ENCODE measurements at regions not wholly inside any gene's neighbourhood (a gene's known extent, or its start where the extent isn't known, plus 50 kb on each side); places are given as distances from the start of the nearest gene placed in this dataset.
"Not testable (repeated sequence)": the region's sequence is repeated elsewhere in the genome, so short reads cannot be mapped to it uniquely, and the experiment has no call there.

DNA sequence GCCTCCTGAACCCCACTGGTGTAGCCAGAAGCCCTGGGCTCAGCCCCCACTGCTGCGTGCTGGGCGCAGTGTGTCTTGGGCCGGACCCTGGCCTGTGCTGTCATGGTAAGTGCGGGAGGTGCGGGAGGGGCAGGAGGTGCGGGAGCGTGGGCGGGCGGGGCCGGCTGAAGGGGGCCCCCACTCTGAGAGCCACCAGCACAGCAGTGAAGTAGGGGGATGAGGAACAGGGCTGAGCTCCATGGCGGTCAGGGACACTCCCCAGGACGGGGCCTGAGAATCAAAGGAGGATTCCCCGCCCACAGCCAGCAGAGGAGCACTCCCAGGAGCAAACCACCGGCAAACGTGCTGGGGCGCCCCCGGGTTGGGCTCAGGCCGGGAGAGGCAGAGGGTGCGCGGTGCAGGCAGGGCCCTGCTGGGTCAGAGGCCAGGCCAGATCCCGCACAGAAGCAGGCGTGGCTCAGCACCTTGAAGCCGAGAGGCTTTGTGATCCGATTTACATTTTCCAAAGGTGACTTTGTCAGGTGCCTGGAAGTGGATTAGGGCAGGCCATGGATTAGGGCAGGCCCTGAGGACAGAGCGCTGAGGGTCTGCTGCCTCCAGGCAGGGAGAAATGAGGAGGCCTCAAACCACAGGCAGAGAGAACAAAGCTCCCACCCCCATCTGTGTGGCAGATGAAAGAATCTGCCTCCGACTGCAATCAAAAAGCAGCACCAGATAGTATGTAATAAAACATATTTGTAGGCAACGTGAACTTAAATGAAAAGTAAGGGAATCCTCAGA is 152.0 kb upstream of the RAB6C start:
- no peak for DNase-seq

DNA sequence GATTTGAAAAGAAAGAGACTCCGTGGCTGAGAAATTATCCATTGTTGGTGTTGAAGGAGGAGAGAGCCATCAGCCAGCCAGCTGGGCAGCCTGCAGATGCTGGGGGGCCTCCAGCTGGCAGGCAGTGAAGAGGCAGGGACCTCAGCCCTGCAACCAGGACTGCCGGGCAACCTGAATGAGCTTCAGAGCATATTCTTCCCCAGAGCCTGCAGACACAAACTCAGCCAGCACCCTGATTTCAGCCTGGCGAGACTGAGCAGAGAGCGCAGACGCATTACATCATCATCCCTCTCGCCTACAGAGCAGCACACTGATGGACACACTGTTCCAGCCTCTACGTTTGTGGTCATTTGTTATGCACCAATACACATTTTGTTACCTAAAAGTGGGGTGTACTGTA is 150.7 kb upstream of the RAB6C start:
- no peak for DNase-seq

DNA sequence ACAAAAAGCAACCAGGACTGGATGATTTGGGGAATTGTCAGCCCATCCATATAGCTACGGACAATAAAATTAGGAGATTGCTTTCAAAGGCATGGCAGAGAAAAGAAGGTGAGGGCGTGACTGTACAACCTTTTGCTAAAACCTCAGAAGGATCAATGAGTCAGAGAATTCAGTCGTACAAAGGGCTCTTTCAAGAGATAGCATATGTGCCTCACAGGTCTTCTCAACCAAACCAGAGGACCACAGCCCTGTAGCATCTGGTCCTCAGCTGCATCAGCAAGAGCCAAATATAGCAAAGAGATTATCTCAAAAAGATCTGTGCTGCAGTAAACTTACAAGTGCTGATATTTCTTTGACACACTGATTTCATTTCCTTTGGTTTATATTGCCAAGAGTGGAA is 149.9 kb upstream of the RAB6C start:
- DNase-seq: no peak

DNA sequence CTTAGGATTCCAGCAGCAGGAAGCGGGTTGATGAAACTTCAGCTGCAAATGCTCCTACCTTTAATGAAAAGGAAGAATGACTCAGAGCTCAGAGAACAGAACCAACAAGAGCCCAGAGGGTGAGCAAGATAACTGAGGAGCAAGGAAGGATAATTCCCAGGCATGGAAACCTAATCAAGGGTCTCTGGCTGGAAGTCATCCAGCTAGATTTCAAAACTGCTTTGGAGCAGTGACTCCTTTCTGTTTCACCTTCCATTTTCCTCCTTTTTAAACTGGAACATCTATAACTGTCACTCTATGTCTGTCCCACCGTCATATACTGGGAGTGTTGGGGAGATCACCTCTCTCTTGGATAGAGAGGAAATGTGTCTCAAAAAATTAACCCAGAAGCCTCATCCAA is 148.4 kb upstream of the RAB6C start:
- no peak for DNase-seq

DNA sequence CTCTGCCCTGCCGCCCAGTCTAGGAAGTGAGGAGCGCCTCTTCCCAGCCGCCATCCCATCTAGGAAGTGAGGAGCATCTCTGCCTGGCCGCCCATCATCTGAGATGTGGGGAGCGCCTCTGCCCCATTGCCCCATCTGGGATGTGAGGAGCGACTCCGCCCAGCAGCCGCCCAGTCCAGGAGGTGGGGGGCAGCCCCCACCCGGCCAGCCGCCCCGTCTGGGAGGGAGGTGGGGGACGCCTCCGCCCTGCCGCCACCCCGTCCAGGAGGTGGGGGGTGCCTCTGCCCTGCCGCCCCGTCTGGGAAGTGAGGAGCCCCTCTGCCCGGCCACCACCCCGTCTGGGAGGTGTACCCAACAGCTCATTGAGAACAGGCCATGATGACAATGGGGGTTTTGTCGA is 146.0 kb upstream of the RAB6C start:
- DNase-seq: not testable (repeated sequence)

DNA sequence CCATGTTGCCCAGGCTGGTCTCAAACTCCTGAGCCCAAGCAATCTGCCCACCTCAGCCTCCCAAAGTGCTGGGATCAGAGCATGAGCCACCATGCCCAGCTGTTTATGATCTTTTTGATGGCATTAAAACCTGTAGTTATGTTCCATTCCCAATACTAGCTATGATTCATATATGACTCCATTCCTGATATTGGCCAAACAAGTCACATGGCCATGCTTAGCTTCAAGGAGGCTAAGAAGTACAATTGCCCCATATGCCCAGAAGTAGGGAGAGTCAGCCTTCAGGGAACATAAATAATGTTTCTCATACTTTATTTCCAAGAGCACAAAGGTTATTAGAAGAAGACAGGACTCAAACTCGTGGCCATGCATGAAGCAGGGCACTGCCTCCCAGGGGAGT is 132.4 kb upstream of the RAB6C start:
- DNase-seq: no peak

DNA sequence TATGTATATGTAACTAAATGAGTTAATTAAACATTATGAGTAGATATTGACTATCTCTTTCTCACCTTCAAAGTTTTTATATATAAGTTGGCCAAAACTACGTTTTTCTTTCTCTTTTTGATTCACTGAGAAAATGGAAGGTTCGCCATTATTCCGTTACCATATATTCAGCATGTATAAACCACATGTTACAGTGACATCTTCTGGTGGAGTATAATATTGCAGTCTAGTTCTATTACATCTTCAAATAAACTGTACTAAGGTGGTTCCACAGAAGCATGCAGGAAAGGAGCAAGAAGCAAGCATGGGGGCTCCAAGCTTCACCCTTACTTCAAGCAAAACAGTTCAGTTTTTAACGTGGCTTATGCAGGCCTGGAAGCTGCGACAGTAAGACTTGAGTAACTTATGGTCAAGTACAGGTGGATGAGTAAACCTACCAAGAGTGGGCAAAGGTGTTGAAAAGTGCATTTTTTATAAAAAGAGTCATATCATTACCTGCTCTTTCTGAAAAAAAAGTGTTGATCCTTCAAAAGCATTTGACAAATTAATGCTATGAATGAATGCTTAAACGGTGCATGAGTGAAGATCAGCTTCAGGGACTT is 129.8 kb upstream of the RAB6C start:
- DNase-seq: peak; percentile 49

DNA sequence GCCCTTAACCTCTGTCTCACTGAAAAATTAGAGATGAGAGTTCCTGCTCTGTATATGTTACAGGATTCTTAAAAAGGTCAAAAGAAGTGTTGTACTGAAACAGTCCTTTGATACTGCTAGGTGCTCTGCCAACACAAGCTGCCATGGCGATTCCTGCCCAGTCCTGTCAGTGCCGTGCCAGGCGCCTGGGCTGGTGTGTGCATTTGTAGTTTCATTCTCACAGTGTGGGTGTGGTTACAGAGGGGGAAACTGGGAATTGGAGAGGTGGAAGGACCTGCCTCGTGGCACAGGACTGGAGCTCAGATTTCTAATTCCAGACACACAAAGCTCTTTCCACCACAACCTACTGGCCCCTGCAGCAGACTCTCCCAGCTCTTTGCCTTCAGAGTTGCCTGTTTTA is 122.3 kb upstream of the RAB6C start:
- DNase-seq: no peak

DNA sequence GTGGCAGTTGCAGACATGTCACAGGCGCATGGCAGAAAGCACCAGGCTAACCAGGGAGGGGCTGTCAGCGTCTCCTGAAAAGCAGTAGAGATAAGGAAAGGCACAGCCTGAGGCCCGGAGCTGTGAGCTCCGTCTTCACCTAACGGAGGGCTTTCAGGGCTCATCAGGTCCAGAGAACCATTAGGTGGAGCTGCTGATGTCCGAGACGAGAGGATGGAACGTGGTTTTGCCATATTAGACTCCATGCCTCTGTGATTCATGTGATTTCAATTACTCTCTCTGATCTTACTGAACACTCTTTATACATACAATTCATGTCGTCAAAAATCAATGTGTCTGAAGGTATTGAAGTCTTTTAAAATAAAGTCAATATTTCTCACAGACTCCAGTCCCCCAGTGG is 120.3 kb upstream of the RAB6C start:
- no peak for DNase-seq

DNA sequence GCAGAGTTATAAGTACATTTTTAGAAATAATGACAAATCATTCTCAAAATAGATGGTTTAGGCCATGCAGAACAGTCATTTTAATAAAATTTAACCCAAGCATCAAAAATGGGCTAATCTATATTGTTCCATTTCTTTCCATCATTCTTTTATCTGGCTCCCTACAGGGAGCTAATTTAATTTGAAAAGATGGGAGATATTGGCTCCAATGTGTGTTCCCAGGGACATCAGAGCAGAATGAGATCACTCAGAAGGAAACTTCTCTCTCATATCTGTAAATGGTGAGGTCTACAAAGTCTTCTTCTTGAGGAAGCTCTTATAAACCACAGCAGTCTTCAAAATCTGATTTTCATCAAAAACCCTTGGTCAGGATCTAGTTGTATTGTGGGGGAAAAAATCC is 119.4 kb upstream of the RAB6C start:
- no peak for DNase-seq

DNA sequence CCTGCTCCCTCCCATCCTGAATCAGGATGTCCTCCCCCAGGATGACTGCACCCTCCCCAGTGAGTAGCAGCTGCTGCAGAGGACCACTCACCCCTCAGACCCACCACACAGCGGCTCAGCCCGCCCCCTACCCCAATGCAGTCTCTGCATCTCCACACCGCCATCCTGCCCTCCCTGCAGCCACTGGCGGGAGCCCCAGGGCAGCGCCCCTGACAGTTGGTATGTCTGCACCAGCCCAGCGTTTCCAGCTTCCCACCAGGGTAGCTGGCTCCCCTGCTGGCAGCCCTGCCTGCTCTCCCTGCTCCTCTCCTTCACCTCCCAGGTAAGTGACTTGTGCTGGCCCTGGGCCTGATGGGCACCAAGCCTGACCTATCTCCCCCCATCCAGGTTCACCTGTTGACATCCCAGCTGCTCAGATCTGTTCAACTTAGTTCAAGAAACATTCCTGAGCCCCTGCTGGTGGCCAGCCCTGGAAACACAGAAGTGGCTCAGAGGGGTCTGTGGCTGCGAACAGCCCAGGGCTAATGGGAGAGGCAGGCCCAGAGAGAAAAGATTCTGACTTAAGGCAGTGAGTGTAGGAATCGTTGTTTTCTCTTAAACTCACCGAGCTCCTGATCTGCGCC is 117.7 kb upstream of the RAB6C start:
- DNase-seq: no peak

DNA sequence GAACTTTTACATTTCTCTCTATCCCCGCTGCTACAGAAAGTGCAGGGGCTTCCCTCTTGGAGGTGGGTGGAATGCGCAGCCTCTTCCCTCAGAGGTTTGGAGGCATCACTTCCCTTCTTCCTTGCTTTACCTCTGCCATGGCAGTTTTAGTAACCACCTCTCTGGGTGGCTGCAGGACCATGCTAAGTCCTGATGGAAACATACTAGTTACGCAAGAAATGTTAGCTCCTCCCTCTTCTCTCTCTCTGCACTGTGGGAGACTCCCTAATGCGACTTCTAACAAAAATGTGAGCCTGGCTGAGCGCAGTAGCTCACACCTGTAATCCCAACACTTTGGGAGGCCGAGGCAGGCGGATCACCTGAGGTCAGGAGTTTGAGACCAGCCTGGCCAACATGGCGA is 116.8 kb upstream of the RAB6C start:
- no peak for DNase-seq

DNA sequence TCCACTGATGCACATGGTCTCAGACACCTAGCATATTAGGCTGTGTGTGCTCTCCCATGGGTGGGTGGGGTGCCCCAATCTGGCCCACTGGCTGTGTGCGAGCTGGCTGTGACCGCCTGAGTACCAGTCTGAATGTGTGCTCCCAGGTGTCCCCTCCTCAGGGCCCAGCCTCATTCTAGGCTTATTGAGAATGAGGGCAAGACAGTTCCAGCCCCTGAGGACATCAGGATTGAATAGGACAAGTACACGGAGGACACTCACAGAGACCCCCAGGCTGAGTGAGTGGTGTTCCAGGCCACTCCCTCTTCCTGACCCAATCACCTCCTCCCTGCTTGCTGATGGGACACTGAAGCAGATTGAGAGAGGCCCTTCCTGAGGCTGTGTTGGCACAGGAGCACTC is 116.1 kb upstream of the RAB6C start:
- no peak for DNase-seq

DNA sequence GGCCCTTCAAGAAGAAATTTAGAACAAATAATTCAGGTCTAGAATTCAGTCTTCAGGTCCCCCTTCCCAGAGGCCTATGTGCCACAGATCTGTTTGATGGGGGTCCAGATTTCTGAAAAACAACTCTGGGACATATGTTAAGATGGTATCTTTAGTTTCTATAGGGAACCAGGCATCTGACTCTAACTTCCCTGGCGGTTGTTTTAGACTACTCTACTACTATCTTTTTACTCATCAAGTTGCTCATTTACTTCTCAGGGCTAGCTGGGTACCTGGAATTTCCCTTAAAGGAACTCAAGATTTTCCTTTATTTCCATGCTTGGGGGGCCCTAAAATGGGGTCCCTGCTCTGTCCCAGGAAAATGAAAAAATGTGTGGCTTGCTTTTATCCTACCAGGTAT is 114.7 kb upstream of the RAB6C start:
- no peak for DNase-seq

DNA sequence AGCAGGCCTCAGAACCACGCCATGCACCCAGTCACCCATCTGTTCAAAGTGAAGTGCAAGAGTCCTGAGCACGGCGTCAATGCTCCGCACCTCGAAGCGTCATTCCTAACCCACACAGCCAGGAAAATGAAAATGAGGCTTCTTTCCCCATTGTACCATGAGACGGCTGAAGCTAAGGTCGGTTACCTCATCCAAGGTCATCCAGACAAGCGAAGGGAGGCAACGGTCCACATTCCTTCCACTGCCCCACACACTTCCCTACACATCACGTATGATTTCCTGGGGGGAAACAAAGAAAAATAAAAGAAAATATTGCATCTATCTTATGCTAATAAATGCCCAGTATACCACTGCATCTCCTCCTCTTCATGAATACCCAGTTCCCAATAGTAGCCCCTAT is 113.5 kb upstream of the RAB6C start:
- no peak for DNase-seq

DNA sequence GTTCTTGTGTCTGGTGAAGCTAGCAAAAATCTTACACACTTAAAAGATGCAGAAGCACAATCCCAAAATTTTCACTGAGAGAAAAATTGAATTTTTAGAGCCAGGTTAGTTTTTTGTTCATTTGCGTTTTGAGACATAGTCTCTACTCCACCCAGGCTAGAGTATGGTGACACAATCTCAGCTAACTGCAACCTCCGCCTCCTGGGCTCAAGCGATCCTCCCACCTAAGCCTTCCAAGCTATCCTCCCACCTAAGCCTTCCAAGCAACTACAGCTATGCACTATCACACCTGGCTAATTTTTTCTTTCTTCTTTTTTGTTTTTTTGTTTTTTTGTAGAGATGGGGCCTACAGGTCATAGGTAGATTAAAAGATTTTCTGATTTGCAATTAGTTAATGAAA is 113.1 kb upstream of the RAB6C start:
- DNase-seq: no peak

DNA sequence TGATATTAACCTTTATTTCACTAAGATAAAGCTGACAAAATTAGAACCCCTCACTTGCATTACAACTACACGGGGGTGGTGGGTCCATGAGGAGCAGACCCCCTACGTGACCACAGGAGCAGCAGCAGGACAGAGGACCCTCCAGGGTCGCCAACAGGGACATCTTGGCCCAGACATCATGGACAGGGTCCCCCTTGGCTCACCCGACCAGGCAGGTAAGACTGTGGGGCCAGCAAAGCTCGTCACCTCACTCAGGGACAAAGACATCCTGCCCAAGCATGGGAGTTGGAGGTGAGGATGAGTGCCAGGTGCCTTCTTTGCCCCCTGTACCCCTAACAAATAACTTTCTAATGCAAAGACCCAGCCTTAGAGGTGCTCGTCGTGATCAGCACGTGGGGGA is 111.3 kb upstream of the RAB6C start:
- no peak for DNase-seq

DNA sequence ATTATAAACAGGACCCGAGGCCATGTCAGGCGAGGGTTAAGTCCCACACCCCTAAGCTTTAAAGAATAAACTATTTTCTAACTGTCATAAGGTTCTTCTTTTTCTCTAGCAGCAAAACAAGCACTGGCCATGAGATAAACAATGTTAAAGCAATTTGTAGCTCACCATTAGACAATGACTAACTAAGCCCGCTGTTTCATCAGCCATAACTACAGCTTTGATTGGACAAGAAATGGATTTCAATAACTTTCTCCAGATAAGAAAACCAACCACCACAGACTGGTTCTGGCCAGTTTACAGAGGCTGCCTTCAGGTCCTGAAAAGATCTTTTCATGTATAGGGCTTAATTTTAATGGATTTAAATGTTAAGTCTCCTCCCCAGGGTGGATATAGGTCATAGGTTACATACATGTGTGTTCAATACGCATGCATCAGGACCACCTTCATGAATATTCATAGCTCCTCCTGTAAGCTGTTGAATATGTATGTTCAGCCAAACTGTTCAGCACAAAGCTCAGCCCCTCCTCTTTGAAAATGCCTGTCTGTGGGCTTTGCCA is 108.7 kb upstream of the RAB6C start:
- DNase-seq: no peak

DNA sequence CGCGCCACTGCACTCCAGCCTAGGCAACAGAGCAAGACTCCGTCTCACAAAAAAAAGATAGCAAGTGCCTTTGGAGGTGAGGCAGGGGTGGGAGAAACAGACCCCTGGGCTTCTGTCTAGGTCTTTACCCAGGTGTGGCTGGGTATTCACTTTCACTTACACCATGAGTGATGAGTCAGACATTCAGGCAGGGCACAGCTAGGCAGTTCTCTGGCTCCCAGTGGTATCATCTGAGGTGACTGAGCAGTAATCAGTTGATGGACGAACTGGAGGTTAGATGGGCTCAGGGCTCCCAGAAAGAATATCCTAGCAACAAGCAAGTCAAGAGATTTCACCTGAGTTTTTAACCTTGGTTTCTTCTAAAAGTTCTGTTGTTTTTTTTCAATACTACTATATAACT is 107.0 kb upstream of the RAB6C start:
- no peak for DNase-seq

DNA sequence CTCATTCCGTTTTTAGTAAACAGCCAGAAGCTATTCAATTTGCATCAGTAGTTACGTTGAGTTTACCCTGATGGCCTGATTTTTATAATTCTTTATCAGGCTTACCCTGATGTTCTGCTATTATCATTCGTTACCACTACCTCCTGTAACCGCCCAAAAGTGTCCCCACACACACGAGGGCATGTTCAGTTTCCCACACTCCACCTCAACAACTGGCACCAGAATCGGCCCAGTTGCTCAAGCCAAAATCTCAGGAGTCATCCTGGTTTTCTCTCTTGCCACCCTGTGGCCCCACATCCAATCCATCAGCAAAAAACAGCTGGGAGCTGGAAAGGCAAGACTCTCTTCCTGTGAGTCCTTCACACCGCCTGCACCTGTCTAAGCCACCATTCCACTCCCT is 102.9 kb upstream of the RAB6C start:
- DNase-seq: no peak

DNA sequence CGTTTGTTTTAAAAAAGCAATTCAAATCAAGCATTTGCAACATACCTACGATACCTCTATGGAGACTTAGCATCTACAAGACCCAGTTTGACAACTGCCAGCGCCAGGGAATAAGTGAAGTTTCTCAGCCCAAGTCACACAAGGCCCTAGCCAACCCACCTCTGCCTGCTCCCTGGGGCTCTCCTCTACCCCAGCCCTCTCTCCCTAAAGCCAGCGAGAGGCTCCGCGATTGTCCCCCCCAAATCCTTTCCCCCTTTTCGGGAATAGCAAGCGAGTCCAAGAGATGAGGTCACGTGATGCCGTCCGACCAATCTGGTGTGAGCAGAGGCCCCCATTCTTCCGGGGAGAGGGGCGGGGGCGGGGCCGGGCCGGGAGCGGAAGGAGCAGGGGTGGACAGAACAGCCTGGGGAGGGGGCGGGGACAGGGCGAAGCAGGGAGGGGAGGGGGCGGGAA is 102.2 kb upstream of the RAB6C start:
- DNase-seq: peak; percentile 85

DNA sequence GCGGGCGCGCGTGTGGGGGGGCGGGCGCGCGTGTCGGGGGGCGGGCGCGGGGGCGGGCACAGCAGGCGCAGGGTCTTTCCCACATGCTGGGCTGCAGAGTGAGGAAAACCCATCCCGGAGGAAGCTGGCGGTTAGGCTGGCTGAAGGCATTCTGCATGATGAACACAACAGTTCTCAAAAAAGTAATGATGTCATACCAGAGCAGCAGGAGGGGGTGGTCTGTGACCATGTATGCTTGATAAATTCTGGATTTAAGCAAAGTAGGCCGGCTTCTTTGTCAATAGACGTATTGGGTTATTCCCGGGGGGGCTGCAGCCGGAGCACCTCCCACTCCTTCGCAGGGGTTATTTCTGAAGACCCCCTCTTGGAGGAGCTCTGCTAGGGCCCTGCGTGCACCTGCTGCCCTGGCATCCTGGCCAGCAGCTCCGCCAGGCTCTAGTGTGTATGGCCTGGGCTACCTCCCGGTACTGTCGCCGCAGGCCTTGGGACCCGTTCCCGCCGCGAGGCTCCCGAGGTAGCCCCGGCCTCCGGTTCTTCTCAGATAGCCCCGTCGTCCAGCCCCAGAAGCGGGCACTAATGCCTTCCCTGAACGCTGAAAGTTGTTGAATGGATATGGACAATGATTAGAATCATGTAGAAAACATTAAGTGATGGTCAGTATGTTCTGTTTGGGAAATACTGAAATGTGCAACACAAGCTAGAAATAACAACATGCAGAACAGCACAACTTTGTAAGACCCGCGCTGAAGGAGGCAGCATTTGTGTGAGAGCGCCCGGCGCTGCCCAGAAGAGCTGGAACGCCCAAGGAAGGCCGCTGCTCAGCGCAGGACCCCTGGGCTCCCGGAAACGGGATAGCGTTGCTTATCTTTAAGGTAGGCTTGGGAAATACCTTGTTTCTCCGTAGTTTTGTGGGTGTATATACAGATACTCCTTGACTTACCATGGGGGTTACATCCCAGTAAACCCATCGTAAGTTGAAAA is 101.4 kb upstream of the RAB6C start:
- peak; percentile 67 for DNase-seq

DNA sequence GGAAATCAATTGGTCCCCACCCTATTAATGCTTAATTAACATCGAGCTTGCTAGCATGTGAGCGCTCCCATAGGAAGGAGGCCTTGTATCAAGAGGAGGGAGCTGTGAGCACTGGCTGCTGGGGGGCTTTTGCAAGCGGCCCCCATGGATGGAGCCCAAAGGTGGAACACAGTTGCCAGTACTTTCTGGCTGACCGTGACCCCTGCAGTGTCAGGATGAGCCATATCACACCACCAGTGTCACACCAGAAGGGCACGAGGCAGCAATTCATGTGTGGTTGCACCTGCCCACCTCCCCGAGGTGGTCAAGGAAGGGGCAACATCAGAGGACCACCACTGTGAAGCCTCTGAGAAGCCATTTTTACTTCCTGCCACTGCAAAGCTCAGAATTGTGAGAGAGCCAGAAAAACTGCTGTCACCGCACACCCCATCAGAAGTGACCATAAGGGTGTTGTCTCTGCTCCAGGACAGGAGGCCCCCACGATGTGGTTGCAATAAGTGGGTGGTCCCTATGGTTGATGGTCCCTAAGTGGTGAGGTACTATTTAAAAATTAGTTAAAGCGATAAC is 99.8 kb upstream of the RAB6C start:
- DNase-seq: no peak

All from NCI-H69 (cell line).